H1 (cell line): ENCODE measurements at regions not wholly inside any gene's neighbourhood (a gene's known extent, or its start where the extent isn't known, plus 50 kb on each side); places are given as distances from the start of the nearest gene placed in this dataset.

Source experiments
- CTCF ChIA-PET: fragments of 300-600 bp; sonication (Branson Sonifier 250); formaldehyde crosslinking; loops from one replicate; lab custom pipeline; 2021; ENCODE audit not compliant: partially characterized antibody; lab: Charles Lee
- POLR2A ChIA-PET: fragments of 300-600 bp; sonication (Branson Sonifier 250); formaldehyde crosslinking; loops from one replicate; lab custom pipeline; 2021; ENCODE audit warnings: inconsistent platforms; ENCODE audit not compliant: partially characterized antibody; lab: Charles Lee
- DNase-seq, 2 experiments: peaks; one replicate each; pipeline versions ENCODE4 v3.0.0 to v3.0.0-alpha.2; 2010 to 2022; ENCODE audit warnings: low spot score in 2 of 2, low read depth in 1 of 2, mixed read lengths in 1 of 2
- FAIRE-seq: peaks from 2 replicates; lab custom pipeline; 2011; peaks lifted over from hg19 to GRCh38; lab: Jason Lieb, UNC
- H2AFZ ChIP-seq: 2 replicates; pipeline ENCODE4 v1.8.1; 2012; ENCODE audit warnings: low read length, inconsistent platforms
- H2AK5ac ChIP-seq: 2 replicates; pipeline ENCODE4 v1.6.1; 2013; ENCODE audit warnings: low read depth, low read length
- H2BK120ac ChIP-seq: replicated peaks from 2 replicates; pipeline ENCODE3; 2013; ENCODE audit warnings: low read depth, low read length, inconsistent platforms
- H2BK12ac ChIP-seq: 2 replicates; pipeline ENCODE4 v1.6.1; 2013; ENCODE audit warnings: low read depth, low read length
- H2BK15ac ChIP-seq: 2 replicates; pipeline ENCODE4 v1.6.1; 2013; ENCODE audit warnings: low read length
- H2BK20ac ChIP-seq: 2 replicates; pipeline ENCODE4 v1.6.1; 2013; ENCODE audit warnings: low read length
- H2BK5ac ChIP-seq: 2 replicates; pipeline ENCODE4 v1.6.1; 2013; ENCODE audit warnings: low read depth, low read length
- H3K14ac ChIP-seq: 2 replicates; pipeline ENCODE4 v1.6.1; 2013; ENCODE audit warnings: inconsistent platforms; ENCODE audit not compliant: insufficient read length
- H3K18ac ChIP-seq: 2 replicates; pipeline ENCODE4 v1.6.1; 2013; ENCODE audit warnings: low read length; ENCODE audit errors: extremely low read depth
- H3K23ac ChIP-seq: 2 replicates; pipeline ENCODE4 v1.6.1; 2013; ENCODE audit warnings: inconsistent platforms; ENCODE audit not compliant: insufficient read length
- H3K23me2 ChIP-seq: 2 replicates; pipeline ENCODE4 v1.6.1; 2013; ENCODE audit warnings: low read depth, low read length
- H3K27ac ChIP-seq: 2 replicates; pipeline ENCODE4 v1.6.1; 2011; ENCODE audit warnings: low read depth, low read length, inconsistent platforms
- H3K27me3 ChIP-seq, 4 experiments: replicated peaks in 1 of 4; 1 replicate in 1 of 4; 2 replicates in 3 of 4; pipeline versions ENCODE4 v1.6.1 to v1.8.1; 2011 to 2013; ENCODE audit warnings: low read length in 3 of 4, mild to moderate bottlenecking in 3 of 4, inconsistent platforms in 2 of 4, mixed read lengths in 2 of 4, moderate library complexity in 1 of 4; ENCODE audit not compliant: control insufficient read depth in 3 of 4, insufficient read depth in 3 of 4; ENCODE audit errors: extremely low read depth in 1 of 4
- H3K36me3 ChIP-seq, 4 experiments: 2 replicates each; pipeline versions ENCODE4 v1.6.1 to v1.8.1; 2011 to 2013; ENCODE audit warnings: mild to moderate bottlenecking in 4 of 4, low read length in 3 of 4, moderate library complexity in 2 of 4, control low read depth in 1 of 4, inconsistent platforms in 1 of 4; ENCODE audit not compliant: insufficient read depth in 4 of 4, control insufficient read depth in 2 of 4
- H3K4ac ChIP-seq: replicated peaks from 2 replicates; pipeline ENCODE3; 2013; ENCODE audit warnings: low read length, low read depth, mixed read lengths, inconsistent platforms; ENCODE audit not compliant: insufficient read length
- H3K4me1 ChIP-seq, 4 experiments: replicated peaks in 1 of 4; 1 replicate in 1 of 4; 2 replicates in 3 of 4; pipeline versions ENCODE4 v1.6.1 to v1.8.1; 2011 to 2013; ENCODE audit warnings: low read length in 3 of 4, inconsistent platforms in 2 of 4, mixed read lengths in 1 of 4; ENCODE audit not compliant: insufficient read depth in 4 of 4, control insufficient read depth in 3 of 4
- H3K4me2 ChIP-seq, 2 experiments: 2 replicates each; pipeline versions ENCODE4 v1.6.1 to v1.8.1; 2011 to 2013; ENCODE audit warnings: low read depth in 2 of 2, low read length in 2 of 2, control low read depth in 1 of 2, inconsistent platforms in 1 of 2, mild to moderate bottlenecking in 1 of 2; ENCODE audit not compliant: insufficient read depth in 1 of 2
- H3K4me3 ChIP-seq, 4 experiments: fragments of 200-600, 300-600 bp in 1 of 4; sonication (generic), shearing (Covaris generic), sonication (Bioruptor Twin) in 1 of 4; 2 replicates each; pipeline versions ENCODE4 v1.5.1 to v1.8.1; 2011 to 2016; ENCODE audit warnings: low read length in 4 of 4, low read depth in 3 of 4, control low read depth in 2 of 4, inconsistent platforms in 2 of 4, mild to moderate bottlenecking in 2 of 4, mixed read lengths in 1 of 4, moderate library complexity in 1 of 4; ENCODE audit not compliant: insufficient read depth in 2 of 4; ENCODE audit errors: extremely low read depth in 1 of 4
- H3K56ac ChIP-seq: replicated peaks from 2 replicates; pipeline ENCODE3; 2013; ENCODE audit warnings: low read depth, mild to moderate bottlenecking, mixed read lengths, low read length, inconsistent platforms; ENCODE audit not compliant: insufficient read length
- H3K79me1 ChIP-seq: 2 replicates; pipeline ENCODE4 v1.6.1; 2013; ENCODE audit warnings: low read depth, low read length, control low read depth
- H3K79me2 ChIP-seq, 2 experiments: 2 replicates each; pipeline versions ENCODE4 v1.6.1 to v1.8.1; 2012 to 2013; ENCODE audit warnings: low read length in 2 of 2, mild to moderate bottlenecking in 2 of 2, inconsistent platforms in 1 of 2; ENCODE audit not compliant: insufficient read depth in 2 of 2, control insufficient read depth in 1 of 2
- H3K9ac ChIP-seq, 4 experiments: replicated peaks in 1 of 4; 1 replicate in 1 of 4; 2 replicates in 3 of 4; pipeline versions ENCODE4 v1.6.1 to v1.8.1; 2011 to 2013; ENCODE audit warnings: low read depth in 3 of 4, low read length in 3 of 4, control low read depth in 2 of 4, mild to moderate bottlenecking in 2 of 4, moderate library complexity in 2 of 4, inconsistent platforms in 1 of 4; ENCODE audit errors: extremely low read depth in 1 of 4
- H3K9me3 ChIP-seq, 2 experiments: 2 replicates each; pipeline versions ENCODE4 v1.6.1 to v1.8.1; 2012 to 2013; ENCODE audit warnings: mild to moderate bottlenecking in 2 of 2, moderate library complexity in 2 of 2, control low read depth in 1 of 2, inconsistent platforms in 1 of 2, low read depth in 1 of 2, low read length in 1 of 2, mixed read lengths in 1 of 2; ENCODE audit not compliant: insufficient read depth in 2 of 2
- H4K20me1 ChIP-seq, 2 experiments: replicated peaks in 1 of 2; 2 replicates each; pipeline versions ENCODE3 to v1.8.1; 2011 to 2013; ENCODE audit warnings: inconsistent platforms in 2 of 2, low read length in 2 of 2, mild to moderate bottlenecking in 1 of 2; ENCODE audit not compliant: insufficient read depth in 2 of 2, control insufficient read depth in 1 of 2
- H4K5ac ChIP-seq: 2 replicates; pipeline ENCODE4 v1.6.1; 2013; ENCODE audit warnings: low read length, low read depth, mixed read lengths, inconsistent platforms; ENCODE audit not compliant: insufficient read length
- H4K8ac ChIP-seq: 2 replicates; pipeline ENCODE4 v1.8.0; 2013; ENCODE audit warnings: mild to moderate bottlenecking, moderate library complexity, low read length, inconsistent platforms; ENCODE audit not compliant: insufficient read depth; ENCODE audit errors: extremely low read depth
- H4K91ac ChIP-seq: replicated peaks from 2 replicates; pipeline ENCODE3; 2013; ENCODE audit warnings: low read length, mixed read lengths, inconsistent platforms; ENCODE audit not compliant: insufficient read length
- MAFK ChIP-seq: IDR thresholded peaks from 2 replicates; pipeline ENCODE4 v1.6.1; 2012; ENCODE audit warnings: low read depth, mild to moderate bottlenecking, improper control_type of control experiment, low read length
- RAD21 ChIP-seq, 2 experiments: IDR thresholded peaks in 1 of 2; conservative IDR thresholded peaks in 1 of 2; 2 replicates each; pipeline ENCODE4 v1.6.1; 2011; ENCODE audit warnings: low read depth in 2 of 2, low read length in 2 of 2, improper control_type of control experiment in 1 of 2, inconsistent platforms in 1 of 2, mild to moderate bottlenecking in 1 of 2, moderate library complexity in 1 of 2
- RBBP5 ChIP-seq: IDR thresholded peaks from 2 replicates; pipeline ENCODE4 v1.7.1; 2012; ENCODE audit warnings: low read depth, mild to moderate bottlenecking, inconsistent platforms, low read length, moderate library complexity, borderline replicate concordance
- RNF2 ChIP-seq: fragments of 200-900, 300-1000 bp; sonication (generic); IDR thresholded peaks from 2 replicates; pipeline ENCODE4 v1.7.1; 2016; ENCODE audit warnings: borderline replicate concordance, low read depth, mild to moderate bottlenecking, antibody characterized with exemption, low read length; ENCODE audit not compliant: poor library complexity, severe bottlenecking; ENCODE audit errors: missing control alignments
- RXRA ChIP-seq: IDR thresholded peaks from 2 replicates; pipeline ENCODE4 v1.6.1; 2011; ENCODE audit warnings: low read depth, mild to moderate bottlenecking, low read length, moderate library complexity; ENCODE audit not compliant: insufficient read depth
- SP2 ChIP-seq: IDR thresholded peaks from 2 replicates; pipeline ENCODE4 v1.6.1; 2012; ENCODE audit warnings: mild to moderate bottlenecking, low read length, inconsistent platforms
- WGBS, 2 experiments: shearing (Covaris generic) in 1 of 2; methylation state at CpG; one replicate each; pipeline versions ENCODE4 v1.1.6 to v1.1.7; 2013 to 2015; ENCODE audit warnings: low lambda C conversion rate in 2 of 2, mixed read lengths in 2 of 2, inconsistent platforms in 1 of 2, low coverage in 1 of 2, missing lambda C conversion rate in 1 of 2; ENCODE audit not compliant: insufficient replicate concordance in 2 of 2, insufficient coverage in 1 of 2, insufficient read length in 1 of 2; ENCODE audit errors: extremely low coverage in 1 of 2, missing lambda C conversion rate in 1 of 2; 5-methylcytosine and 5-hydroxymethylcytosine counted together
- TF ChIP-seq, protein P1 (sequence below), 3 experiments: IDR thresholded peaks; 1 replicate in 2 of 3; 2 replicates in 1 of 3; pipeline versions ENCODE4 v1.5.1 to v1.6.1; 2011; ENCODE audit warnings: low read length in 3 of 3, mild to moderate bottlenecking in 3 of 3, inconsistent platforms in 2 of 3, low read depth in 1 of 3, moderate library complexity in 1 of 3; ENCODE audit not compliant: insufficient read depth in 1 of 3; ENCODE audit errors: control extremely low read depth in 1 of 3

DNA sequence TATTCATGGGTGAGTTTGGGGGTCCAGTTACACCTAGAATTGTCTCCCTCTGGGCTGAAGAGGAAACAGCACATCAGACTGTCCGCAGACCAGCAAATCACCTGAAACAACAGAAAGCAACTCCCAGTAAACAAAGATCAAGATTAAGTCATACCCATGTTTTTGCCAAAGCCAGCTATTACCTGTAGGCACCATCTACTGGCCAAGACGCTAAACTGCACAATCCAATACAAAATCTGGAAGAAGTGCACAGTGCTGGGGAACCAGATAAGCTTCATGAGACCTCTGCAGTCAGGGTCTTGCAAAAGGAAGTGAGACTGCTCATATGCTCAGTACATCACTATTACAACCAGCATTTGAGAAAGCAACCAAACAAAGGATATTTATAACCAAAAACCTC is 157.5 kb upstream of the ITM2A start:
- no peak overlapping the region for H3K9ac ChIP-seq
- no peaks in the 10 kb centered on the region for H3K9me3 ChIP-seq
- no peak overlapping the region for H4K5ac ChIP-seq
- no peaks in the 10 kb centered on the region for H4K20me1 ChIP-seq
- H2BK120ac ChIP-seq, result no peak overlapping the region
- TF ChIP-seq RNF2 (no peak), MAFK (no peak), RXRA (no peak), RBBP5 (no peak), RAD21 (IDR thresholded peaks at IDR 0.05 in 1 of 2, conservative IDR thresholded peaks at IDR 0.05 in 1 of 2; ENCODE audit: low read depth in 2 of 2, low read length in 2 of 2) (peak; percentile 22 to 52; a peak in 3 of 4 replicates), SP2 (no peak)
- TF ChIP-seq, protein P1, sequence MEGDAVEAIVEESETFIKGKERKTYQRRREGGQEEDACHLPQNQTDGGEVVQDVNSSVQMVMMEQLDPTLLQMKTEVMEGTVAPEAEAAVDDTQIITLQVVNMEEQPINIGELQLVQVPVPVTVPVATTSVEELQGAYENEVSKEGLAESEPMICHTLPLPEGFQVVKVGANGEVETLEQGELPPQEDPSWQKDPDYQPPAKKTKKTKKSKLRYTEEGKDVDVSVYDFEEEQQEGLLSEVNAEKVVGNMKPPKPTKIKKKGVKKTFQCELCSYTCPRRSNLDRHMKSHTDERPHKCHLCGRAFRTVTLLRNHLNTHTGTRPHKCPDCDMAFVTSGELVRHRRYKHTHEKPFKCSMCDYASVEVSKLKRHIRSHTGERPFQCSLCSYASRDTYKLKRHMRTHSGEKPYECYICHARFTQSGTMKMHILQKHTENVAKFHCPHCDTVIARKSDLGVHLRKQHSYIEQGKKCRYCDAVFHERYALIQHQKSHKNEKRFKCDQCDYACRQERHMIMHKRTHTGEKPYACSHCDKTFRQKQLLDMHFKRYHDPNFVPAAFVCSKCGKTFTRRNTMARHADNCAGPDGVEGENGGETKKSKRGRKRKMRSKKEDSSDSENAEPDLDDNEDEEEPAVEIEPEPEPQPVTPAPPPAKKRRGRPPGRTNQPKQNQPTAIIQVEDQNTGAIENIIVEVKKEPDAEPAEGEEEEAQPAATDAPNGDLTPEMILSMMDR (IDR thresholded peaks at IDR 0.05; ENCODE audit: control extremely low read depth in 1 of 3, insufficient read depth in 1 of 3, low read depth in 1 of 3, low read length in 3 of 3), result peak in 1 of 3 experiments; percentile 53; a peak in 2 of 4 replicates
- no peak overlapping the region for H2BK20ac ChIP-seq
- no peak overlapping the region for H4K91ac ChIP-seq
- H3K4me3 ChIP-seq, result no peak overlapping the region
- ChIA-PET POLR2A (no interaction called here), CTCF (interaction anchor here (0.6 to 2.3 kb wide), 5 partner anchors 8 to 1043 kb away, joined by 3 to 9 read pairs (median 3); no protein-coding TSS in a partner anchor)
- H3K4me1 ChIP-seq, result no peaks in the 10 kb centered on the region
- FAIRE-seq, result peak; percentile 87
- no peak overlapping the region for H3K18ac ChIP-seq
- no peak overlapping the region for H2BK15ac ChIP-seq
- no peak overlapping the region for H2BK5ac ChIP-seq
- no peak overlapping the region for H3K4me2 ChIP-seq
- H3K23me2 ChIP-seq, result no peaks in the 10 kb centered on the region
- no peak overlapping the region for H3K27ac ChIP-seq
- no peak overlapping the region for H2BK12ac ChIP-seq
- no peak overlapping the region for H3K4ac ChIP-seq
- H3K14ac ChIP-seq, result no peak overlapping the region
- no peak overlapping the region for H3K56ac ChIP-seq
- no peak for DNase-seq
- no peak overlapping the region for H4K8ac ChIP-seq
- H3K79me2 ChIP-seq, result no peaks in the 10 kb centered on the region
- no peaks in the 10 kb centered on the region for H3K27me3 ChIP-seq
- WGBS, 2 experiments, result 23% methylated on average over 1 of the region's 2 CpGs; no CpG with 5 or more reads in 1 of the 2 experiments
- no peak overlapping the region for H2AK5ac ChIP-seq
- no peaks in the 10 kb centered on the region for H3K36me3 ChIP-seq
- no peaks in the 10 kb centered on the region for H3K79me1 ChIP-seq
- H2AFZ ChIP-seq, result no peak overlapping the region
- no peak overlapping the region for H3K23ac ChIP-seq
